ENCODE measurements at regions not wholly inside any gene's neighbourhood (a gene's known extent, or its start where the extent isn't known, plus 50 kb on each side); places are given as distances from the start of the nearest gene placed in this dataset.

- TF ChIP-seq POLR2A (IDR thresholded peaks at IDR 0.05): no peak
- no peak for TF ChIP-seq CTCF (IDR thresholded peaks at IDR 0.05)
Observed at GRCh38 chr21:17674106-17674505, 61.4 kb upstream of the BTG3 start.

Measured in ovary (tissue), 3 donors.